ENCODE measurements at regions not wholly inside any gene's neighbourhood (a gene's known extent, or its start where the extent isn't known, plus 50 kb on each side); places are given as distances from the start of the nearest gene placed in this dataset.

DNA sequence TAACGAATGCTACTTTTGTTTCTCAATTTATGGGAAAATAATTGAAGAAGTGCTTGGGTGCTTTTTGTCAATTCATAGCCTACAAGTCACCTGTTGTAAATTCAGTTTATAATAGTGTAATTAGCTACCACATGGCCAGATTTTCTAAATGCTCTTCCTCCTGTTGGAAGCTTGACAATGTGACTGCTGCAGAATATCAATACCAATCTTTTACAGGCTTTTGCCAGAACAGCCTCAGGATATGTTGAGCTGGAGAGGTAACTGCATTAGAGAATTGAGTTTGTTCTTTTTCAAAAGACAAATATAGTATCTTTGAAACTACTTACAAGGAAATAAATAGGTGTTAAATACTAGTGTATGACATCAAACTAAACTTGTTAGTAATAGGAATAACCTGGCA is 277.8 kb downstream of the POU4F1 start:
- DNase-seq = no peak

DNA sequence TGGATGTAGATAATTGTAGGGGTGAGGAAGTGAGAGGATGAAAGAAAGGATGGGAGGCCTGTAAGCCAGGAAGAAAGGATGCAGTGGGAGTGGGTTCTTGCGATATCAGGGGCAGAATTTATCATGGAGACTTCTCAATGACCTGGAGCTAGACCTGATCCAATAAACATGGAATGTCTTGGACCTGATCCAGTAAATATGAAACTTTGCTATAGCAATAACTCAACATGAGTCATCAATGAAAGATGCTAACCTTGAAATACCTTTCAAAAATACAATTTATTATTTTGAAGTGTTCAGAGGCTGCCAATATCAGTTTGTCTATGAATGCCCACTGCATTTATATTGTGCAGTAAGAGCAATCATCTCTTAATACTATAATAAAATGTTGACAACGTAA is 279.5 kb downstream of the POU4F1 start:
- no peak for DNase-seq

DNA sequence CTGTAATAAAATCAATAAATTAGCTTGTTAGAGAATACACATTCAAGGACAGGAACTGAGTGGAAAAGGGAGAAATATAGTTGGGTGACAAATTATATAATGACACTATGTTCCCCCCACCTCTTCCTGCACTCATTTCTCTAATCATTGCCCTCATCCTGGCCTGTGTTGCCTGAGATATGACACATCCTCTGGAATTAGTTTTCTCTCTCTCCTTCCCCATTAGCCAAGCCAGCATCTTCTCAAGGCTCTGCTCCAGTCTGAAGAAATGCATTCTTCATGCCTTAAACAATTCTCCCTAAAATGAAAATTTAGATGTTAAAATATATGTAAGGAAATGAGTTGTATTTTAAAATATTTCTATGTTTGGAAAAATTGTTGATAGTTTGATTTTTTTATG is 280.3 kb downstream of the POU4F1 start:
- no peak for DNase-seq

DNA sequence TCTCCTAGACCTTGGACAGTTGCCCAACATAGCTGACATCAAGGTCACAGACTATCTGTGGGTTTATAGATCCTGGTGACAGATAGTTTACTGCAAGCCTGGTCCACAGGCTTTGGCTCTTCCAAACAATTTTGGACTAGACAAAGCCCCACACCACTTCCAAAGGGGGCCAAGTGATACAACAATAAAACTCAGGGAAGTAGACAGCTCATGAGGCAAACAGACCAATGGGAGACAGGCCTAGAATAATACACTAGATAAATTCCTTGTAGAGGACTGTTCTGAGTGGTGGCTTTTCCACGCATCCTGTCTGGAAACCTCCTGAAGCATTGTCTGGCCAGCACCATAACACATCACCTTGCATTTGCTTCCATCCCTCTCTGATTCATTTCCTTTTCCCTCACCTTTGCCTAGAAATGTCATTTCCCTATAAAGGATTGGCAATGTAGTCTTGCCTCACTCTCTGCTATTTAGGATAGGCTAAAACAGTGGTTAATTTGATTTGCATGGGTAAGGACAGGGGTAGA is 284.2 kb downstream of the POU4F1 start:
- DNase-seq = no peak

DNA sequence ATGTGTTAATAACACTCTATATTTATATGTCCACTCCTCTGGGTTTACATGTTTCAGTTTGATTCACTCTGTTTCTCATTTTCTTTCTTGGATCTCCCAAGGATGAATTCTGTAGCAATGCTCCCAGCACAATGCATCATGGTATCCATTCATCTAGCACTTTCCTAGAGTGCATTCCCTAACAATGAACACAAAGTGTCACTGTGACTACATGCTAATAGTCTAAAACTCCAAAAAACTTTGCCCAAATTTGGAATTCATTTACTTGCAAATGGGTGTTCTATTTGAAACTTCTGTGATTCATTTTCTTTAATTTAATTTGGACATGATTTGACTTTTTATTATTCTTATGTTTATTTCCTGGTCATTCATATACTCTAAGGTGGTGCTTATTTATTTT is 286.3 kb downstream of the POU4F1 start:
- DNase-seq = no peak

DNA sequence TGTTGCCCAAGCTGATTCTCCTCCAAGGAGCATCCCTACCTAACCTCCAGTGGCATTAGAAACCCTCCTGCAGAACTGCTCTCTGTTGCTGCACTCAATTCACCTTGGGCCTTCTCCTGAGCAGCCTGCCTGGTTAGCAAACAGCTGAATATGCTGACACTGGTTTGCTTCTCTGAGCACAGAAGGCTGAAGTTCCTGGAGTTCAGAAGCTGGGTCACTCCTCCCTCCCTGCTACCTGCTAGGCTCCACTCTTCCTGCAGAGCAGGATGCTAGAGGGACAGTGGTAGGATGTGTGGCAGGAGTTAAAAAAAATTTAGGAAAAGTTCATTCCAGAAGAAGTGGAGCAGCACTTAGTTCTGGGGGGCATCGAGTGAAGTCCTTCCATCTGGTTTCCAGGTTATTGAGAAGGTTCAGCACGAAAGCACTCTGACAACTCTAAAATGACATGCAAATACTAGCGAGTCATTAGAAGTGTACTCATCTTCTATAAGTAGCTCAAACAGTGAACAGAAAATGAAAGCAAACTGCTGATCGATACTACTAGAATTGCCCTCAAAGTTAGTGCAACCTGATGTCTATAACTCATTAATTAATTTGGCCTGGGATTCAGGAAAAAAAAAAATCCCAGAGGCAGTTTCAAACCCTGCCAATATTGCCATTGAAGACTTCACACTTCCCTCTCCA is 293.7 kb downstream of the POU4F1 start:
- DNase-seq = no peak

DNA sequence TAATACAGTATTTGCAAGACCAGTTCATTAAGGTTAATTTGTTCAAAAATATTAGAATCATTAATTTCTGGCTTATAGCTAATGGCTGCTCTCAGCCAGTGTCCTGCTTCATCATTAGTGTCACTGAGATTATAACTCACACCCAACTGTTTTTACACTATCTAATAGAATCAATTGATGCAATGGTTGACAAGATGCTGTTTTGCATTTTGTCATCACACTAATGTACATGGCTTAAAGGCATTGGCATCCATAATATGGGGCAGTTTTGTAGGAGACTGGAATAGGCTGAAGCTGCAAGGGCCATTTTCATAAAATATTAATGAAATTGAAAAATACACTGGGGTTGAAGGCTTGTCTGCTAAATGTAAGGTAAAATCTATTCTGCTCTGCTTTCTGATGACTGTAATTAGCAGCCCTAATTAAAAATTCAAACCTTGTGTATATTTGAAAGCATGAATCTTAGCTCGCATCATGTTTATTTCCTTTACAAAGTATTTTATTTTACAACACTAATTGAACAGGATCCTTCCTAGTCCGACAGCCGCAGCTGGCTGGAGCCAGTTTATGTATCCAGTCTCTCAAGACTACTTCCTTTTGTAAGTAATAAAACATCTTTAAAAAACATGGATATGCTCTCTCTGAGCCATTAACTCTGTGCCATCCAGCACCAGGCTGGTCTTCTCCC is 296.7 kb downstream of the POU4F1 start:
- no peak for DNase-seq

DNA sequence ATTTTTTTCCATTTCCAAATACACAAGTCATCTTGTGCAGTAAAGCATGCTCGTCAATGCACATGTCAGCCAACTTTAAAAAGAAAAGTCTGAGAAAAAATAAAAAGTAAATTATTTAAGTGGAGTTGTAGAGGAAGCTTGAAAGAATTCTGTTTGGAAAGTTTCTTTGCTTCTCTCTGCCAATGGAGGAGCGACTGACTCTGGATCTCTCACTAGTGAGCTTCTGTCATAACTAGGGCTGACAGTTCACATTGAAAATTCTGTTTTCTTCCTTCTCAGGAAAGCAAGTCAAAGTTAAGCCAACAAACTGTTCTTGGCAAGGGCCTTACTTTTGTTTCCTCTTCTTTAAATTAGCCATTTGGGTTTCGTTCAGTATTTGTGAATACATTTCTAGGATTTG is 298.2 kb downstream of the POU4F1 start:
- no peak for DNase-seq

DNA sequence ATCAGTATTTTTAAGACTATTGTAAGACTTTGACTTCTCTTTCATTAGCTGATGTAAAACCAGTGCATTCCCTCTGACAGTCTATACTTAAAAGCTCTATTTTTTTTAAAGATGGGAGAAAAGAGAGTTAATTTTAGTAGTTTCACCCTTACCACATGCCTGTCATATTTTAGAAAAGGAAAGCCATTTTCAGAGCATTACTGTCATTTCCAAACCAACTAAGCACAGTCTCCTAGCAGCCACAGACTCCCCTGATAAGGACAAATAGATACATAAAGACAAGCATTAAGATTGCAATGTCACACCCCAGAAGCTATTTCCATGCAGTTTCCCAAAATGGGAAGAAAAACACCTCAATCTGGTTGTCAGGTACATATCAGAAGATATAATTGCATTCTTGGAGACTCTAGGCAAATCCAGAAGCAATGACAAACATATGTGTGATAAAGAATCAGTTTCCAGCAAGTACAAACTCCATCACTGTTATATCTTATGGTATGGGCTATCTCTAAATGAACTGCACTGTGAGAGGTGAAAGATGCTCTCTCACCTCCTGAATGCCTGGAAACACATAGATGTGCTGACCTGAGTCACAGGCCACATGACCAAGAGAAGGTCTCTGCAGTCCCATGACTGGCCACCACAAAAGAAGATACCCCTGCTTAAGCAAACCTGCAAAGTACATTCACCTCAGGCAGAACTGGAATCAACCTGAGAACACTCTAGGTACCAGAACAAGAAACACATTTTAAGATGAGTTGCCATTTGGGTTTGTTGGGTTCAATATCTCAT is 303.3 kb downstream of the POU4F1 start:
- DNase-seq = no peak

DNA sequence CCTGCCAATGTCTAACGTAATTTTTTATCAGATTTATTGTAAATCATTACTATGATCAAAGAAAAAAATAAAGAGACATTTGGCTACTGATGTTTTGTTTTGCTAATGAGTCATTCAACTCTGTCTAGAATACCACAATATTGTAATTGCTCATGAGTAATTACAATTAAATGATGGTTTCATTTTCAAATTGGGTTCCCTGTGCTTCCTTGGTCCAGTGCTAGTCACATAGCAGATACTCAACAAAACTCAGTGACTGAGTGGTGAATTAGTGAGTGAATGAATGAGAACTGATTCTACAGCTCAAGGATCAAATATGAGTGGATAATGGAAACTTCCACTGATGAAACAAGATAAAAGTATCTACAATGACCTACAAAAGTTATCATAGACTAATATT is 304.7 kb downstream of the POU4F1 start:
- DNase-seq = no peak

DNA sequence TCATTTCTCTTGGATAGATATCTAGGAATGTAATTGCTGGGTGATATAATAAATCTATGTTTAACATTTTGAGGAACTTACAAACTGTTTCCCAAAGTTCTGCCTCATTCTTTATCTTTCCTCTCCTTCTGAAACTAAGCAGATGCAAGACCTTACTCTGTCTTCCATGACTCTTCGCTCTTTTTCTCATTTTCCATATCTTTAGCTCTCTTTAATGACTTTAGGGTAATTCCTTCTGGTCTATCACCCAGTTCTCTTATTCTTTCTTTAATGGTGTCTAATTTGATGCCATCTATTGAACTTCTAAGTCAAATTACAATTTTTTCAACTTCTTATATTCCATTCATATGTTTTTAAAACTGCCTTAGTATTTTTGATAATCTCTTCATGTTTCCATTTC is 316.6 kb downstream of the POU4F1 start:
- DNase-seq = no peak

DNA sequence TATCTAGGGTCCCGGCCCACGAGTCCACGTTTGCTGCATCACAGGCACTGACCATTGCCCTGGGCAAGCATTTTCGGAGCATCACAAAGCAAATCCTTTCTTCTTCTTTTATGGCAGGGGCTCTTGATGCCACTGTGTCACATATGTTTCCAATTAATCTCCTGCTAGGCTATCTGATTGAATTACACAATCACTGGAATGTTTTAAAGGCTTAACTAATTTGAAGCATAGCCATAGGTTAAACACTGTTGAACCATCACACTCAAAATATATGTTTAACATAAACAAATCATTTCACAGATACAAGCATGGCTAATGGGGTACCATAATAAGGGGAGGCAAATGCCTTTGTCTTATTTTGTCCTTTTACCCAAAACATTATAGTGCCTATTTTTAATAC is 338.3 kb downstream of the POU4F1 start:
- no peak for DNase-seq

DNA sequence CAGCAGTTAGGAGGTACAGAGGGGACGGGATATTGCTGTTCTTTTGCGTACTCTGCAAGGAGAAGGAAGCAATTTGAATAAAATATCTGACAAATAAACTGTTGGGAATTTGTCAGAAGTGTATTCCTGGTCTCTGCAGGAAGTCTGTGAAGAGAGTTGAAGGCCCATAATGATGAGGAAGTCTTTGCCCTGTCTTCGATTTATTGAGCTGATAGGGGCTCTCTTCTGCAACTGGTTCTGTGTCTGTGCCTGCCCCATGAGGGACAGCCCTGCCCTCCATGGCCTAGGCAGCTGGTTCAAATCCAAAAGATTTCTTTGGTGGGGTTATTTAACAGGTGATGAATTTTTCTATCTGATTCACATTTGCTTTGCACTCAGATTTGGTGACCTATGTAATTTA is 339.7 kb upstream of the EDNRB start:
- DNase-seq = no peak

DNA sequence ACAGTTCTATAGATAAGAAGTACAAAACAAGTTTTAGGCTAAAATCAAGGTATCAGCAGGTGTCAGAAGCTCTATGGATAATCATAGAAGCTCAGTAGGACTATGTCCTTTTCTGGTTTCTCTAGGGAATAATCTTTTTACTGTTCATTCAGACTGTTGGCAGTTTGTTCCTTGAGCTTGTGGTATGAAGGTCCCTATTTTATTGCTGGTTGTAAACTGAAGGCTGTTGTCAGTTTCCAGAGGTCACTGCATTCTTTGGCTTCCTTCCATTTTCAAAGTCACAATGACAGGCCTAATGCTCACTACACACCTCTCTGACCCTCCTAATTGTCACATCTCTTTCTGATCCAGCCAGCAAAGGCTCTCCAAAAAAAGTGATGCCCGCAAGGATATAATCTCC is 337.9 kb upstream of the EDNRB start:
- no peak for DNase-seq

DNA sequence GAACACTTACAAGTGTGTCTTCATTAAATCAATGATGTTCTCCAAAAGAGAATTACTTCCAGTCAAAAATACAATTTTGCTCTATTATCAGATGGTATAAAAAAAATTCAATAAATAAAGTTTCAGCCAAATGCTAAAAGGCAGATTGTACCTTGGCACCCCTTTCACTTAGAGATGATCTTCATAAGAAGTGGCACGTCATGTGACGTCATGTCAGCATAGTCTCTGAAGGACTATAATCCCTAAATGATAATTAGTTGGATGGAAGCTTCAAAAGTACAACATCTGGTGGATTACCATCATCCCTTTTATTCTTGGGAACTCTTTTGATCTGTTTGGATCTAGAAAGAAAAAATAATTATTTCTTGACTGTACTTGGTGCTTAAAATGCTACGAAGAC is 335.5 kb upstream of the EDNRB start:
- DNase-seq = no peak

DNA sequence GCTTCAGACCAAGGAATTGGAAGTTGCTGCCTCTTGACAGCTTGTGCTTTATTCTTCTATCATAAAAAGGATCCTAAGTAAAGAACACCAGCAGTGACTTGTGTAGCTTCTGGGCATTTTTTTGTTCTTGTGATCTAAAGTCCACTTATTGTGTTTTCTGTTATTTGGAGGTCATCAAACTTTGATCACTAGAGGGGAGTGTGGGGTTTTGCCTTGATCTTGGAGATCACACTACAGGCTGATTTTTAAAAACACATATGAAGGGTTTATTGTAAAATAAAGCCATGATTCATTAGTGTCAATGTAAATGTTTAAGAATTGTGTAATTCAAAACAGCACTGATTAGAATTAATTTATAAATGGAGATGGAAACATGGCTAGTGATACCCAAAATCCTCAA is 328.7 kb upstream of the EDNRB start:
- peak; percentile 7 for DNase-seq

DNA sequence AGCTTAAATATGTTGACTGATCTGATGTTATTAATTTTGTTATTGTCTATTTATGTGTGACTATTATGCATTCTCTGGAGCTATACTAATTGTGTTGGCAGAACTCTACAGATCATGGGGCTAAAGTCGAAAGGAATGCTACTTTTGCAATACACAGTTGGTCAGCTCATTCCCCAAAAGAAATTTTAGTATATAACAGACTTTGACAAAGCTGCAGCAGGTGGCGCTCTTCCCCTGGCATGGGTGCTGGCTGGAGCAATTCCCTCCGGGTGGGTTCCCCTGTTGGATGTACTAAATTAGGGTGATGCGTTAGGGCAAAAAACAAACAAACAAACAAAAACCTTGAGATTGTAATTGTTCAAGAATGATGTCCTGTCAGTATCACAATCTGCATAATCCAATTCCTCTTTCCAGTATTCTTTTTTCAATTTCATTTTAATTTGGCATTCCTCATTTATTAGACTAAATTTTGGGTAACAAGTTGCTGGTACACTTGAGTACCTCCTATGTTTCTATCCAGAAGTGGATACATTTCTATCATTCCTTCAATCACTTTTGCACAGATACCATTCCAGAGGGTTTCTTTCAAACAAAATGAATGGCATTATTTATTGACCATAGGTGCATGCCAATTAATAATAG is 322.8 kb upstream of the EDNRB start:
- peak; percentile 62 for DNase-seq

DNA sequence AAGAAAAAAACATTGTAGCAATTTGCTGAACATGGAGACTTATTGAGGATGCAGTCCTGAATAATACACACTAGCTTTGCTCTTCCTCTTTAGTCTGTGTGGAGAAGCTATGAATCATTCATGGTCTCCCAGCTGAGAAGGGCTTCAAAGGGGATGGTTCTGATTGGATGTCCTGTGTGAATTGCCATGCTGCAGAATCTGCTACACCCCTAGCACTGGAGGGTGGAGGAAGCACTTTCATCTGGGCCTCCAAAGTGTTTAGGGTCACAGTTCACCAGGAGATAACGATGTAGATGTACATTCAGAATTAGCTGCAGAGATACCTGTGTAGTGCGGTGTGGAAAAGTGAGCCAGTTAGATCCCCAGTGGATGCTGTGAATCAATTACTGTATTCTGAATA is 321.1 kb upstream of the EDNRB start:
- no peak for DNase-seq

DNA sequence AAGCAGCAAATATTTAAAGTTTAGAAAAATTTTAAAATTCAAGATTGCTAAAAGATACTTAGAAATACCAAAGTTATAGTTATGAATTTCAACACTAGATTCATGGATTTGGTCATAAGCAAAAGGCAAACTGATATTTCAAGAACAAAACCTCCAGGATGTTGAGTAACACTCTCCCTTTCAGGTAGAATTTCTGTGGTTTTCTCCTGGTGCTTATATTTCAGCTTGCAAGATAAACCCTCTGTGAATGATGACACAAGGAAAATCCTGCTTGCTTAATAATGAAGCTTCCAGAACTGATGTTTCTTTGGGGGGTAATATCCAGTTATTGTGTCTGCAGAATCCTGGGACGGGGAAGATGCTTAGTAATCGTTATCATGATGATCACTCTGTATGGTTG is 320.3 kb upstream of the EDNRB start:
- no peak for DNase-seq

DNA sequence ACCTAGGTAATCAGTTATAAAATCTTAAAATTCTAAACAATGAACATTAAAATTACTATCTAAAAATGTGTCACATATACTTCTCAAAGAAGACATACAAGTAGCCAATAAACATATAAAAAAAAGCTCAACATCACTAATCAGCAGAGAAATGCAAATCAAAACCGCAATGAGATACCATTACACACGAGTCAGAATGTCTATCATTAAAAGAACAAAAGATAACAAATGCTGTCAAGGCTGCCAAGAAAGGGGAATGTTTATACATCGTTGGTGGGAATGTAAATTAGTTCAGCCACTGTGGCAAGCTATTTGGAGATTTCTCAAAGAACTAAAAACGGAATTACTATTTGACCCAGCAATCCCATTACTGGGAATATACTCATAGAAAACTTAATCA is 310.3 kb upstream of the EDNRB start:
- no peak for DNase-seq

DNA sequence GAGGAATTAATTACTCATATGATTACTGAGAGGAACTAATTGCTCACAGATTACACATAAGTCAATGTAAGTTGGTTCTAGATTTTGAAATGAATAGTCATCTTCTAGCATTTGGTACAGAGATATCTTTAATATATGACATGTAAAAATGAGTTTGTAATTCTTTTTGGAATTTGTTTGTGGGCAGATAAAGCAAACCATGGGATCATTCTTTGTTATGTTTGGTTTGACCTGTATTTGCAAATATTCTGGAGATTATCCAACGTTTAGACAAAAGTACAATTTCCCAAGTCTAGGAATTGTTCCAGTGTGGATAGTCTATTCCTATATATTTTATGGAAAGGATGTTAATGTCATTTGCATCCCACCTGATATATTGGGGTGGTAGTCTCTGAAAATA is 309.6 kb upstream of the EDNRB start:
- no peak for DNase-seq

DNA sequence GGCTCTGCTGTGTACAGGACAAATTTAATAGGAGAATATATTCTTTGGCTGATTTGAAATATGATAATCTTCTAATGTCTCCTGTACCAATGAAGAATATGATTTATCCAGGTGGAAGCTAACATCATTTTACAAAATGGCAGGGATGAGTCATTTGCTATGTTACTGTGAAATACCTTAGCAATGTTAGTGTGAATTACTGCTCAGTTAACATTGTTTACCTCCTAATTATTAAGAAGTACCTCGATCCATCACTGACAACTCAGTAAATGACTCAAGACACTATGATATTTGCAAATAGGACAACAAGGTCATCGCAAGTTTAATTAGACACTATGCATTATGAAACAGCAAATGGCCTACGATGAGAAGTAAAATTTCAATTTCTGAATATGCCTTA is 309.1 kb upstream of the EDNRB start:
- DNase-seq = no peak

DNA sequence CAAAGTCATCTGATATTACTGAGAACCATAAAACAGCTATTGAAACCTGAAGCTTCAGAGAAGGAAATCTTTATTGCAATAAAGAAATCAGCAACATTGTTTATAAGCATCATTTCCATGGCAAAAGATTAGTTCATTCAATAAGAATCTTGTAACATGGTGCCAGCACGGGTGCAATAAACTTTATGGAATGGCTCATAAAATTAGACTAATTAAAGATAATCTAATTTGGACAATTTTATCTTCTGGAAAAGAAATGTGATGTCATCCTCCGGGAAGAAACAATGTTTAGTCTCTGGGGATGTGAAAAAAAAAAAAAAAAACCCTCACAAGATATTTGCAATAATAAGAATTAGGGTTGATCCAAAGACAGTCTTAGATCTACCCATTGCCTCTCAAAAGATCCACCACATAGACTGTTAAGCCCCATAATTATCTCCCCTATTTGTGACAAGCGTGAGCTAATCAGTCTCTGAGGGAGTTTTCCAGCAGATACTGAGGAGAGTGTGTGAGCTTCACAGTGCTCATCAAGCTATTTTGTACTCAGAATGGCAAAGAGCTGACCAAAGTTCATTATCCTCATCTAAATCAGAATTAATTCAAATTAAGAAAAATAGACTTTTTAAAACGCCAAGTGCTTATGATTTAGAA is 297.0 kb upstream of the EDNRB start:
- DNase-seq = no peak
